H9 (cell line): ENCODE measurements at regions not wholly inside any gene's neighbourhood (a gene's known extent, or its start where the extent isn't known, plus 50 kb on each side); places are given as distances from the start of the nearest gene placed in this dataset.

Experiments
- DNase-seq: peaks from one replicate; pipeline ENCODE4 v3.0.0-alpha.2; 2017
- H2AFZ ChIP-seq: one replicate; pipeline ENCODE4 v1.6.1; 2013; ENCODE audit warnings: mild to moderate bottlenecking, low read length, control low read depth, moderate library complexity
- H2AK5ac ChIP-seq: 2 replicates; pipeline ENCODE4 v1.6.1; 2013; ENCODE audit warnings: low read length, control low read depth, mixed read lengths; ENCODE audit not compliant: insufficient read length
- H2BK120ac ChIP-seq: one replicate; pipeline ENCODE4 v1.6.1; 2013; ENCODE audit warnings: low read depth, mild to moderate bottlenecking, low read length, control low read depth, inconsistent platforms; ENCODE audit not compliant: poor library complexity, severe bottlenecking
- H2BK12ac ChIP-seq: 2 replicates; pipeline ENCODE4 v1.6.1; 2013; ENCODE audit warnings: low read length, control low read depth, mixed read lengths, low read depth; ENCODE audit not compliant: insufficient read length
- H2BK15ac ChIP-seq: 2 replicates; pipeline ENCODE4 v1.6.1; 2013; ENCODE audit warnings: low read depth, low read length, control low read depth
- H2BK20ac ChIP-seq: one replicate; pipeline ENCODE4 v1.6.1; 2013; ENCODE audit warnings: low read depth, mild to moderate bottlenecking, low read length, control low read depth, inconsistent platforms; ENCODE audit not compliant: poor library complexity, severe bottlenecking
- H2BK5ac ChIP-seq: 2 replicates; pipeline ENCODE4 v1.6.1; 2013; ENCODE audit warnings: low read length, control low read depth, mixed read lengths; ENCODE audit not compliant: insufficient read length
- H3K14ac ChIP-seq: 2 replicates; pipeline ENCODE4 v1.6.1; 2013; ENCODE audit warnings: low read length, control low read depth; ENCODE audit not compliant: insufficient read depth
- H3K18ac ChIP-seq: 2 replicates; pipeline ENCODE4 v1.6.1; 2013; ENCODE audit warnings: low read depth, mild to moderate bottlenecking, mixed read lengths, low read length, control low read depth; ENCODE audit not compliant: insufficient read length
- H3K23ac ChIP-seq: 2 replicates; pipeline ENCODE4 v1.6.1; 2013; ENCODE audit warnings: low read length, control low read depth, mixed read lengths, low read depth; ENCODE audit not compliant: insufficient read length
- H3K23me2 ChIP-seq: 2 replicates; pipeline ENCODE4 v1.6.1; 2013; ENCODE audit warnings: low read depth, mild to moderate bottlenecking, mixed read lengths, low read length, control low read depth; ENCODE audit not compliant: insufficient read length, poor library complexity, severe bottlenecking
- H3K27ac ChIP-seq: 2 replicates; pipeline ENCODE4 v1.5.1; 2013; ENCODE audit warnings: low read length, control low read depth, mixed read lengths, low read depth; ENCODE audit not compliant: insufficient read length
- H3K27me3 ChIP-seq: 2 replicates; pipeline ENCODE4 v1.6.1; 2013; ENCODE audit warnings: low read length, control low read depth, inconsistent platforms; ENCODE audit not compliant: insufficient read depth
- H3K4ac ChIP-seq: 2 replicates; pipeline ENCODE4 v1.6.1; 2013; ENCODE audit warnings: low read depth, mild to moderate bottlenecking, control low read depth, inconsistent platforms, low read length, moderate library complexity
- H3K4me1 ChIP-seq: 2 replicates; pipeline ENCODE4 v1.6.1; 2013; ENCODE audit warnings: low read length, control low read depth, inconsistent platforms; ENCODE audit not compliant: insufficient read depth
- H3K4me2 ChIP-seq: 2 replicates; pipeline ENCODE4 v1.6.1; 2013; ENCODE audit warnings: low read length, control low read depth, mixed read lengths; ENCODE audit not compliant: insufficient read length, insufficient read depth
- H3K56ac ChIP-seq: 2 replicates; pipeline ENCODE4 v1.6.1; 2013; ENCODE audit warnings: low read depth, mild to moderate bottlenecking, mixed read lengths, low read length, control low read depth; ENCODE audit not compliant: insufficient read length
- H3K79me1 ChIP-seq: 2 replicates; pipeline ENCODE4 v1.6.1; 2013; ENCODE audit warnings: low read depth, mild to moderate bottlenecking, moderate library complexity, low read length, control low read depth, inconsistent platforms; ENCODE audit not compliant: insufficient read depth, poor library complexity, severe bottlenecking
- H3K79me2 ChIP-seq: 2 replicates; pipeline ENCODE4 v1.6.1; 2013; ENCODE audit warnings: low read length, control low read depth, inconsistent platforms; ENCODE audit not compliant: insufficient read depth
- H3K9ac ChIP-seq: 2 replicates; pipeline ENCODE4 v1.6.1; 2013; ENCODE audit warnings: low read length, control low read depth, mixed read lengths; ENCODE audit not compliant: insufficient read length; ENCODE audit errors: extremely low read depth
- H3K9me3 ChIP-seq: one replicate; pipeline ENCODE4 v1.6.1; 2013; ENCODE audit warnings: low read depth, low read length, inconsistent platforms; ENCODE audit not compliant: control insufficient read depth
- H3T11ph ChIP-seq: one replicate; pipeline ENCODE4 v1.6.1; 2013; ENCODE audit warnings: mild to moderate bottlenecking, low read length, control low read depth, inconsistent platforms
- H4K20me1 ChIP-seq: one replicate; pipeline ENCODE4 v1.6.1; 2013; ENCODE audit not compliant: control insufficient read depth, insufficient read length, insufficient read depth
- H4K5ac ChIP-seq: 2 replicates; pipeline ENCODE4 v1.6.1; 2013; ENCODE audit warnings: low read depth, mild to moderate bottlenecking, mixed read lengths, low read length, control low read depth; ENCODE audit not compliant: insufficient read length
- H4K8ac ChIP-seq: replicated peaks from 2 replicates; pipeline ENCODE4 v1.6.1; 2013; ENCODE audit warnings: low read length, control low read depth, mixed read lengths, low read depth; ENCODE audit not compliant: insufficient read length
- H4K91ac ChIP-seq: 2 replicates; pipeline ENCODE4 v1.6.1; 2013; ENCODE audit warnings: low read depth, mild to moderate bottlenecking, moderate library complexity, mixed read lengths, low read length, control low read depth; ENCODE audit not compliant: insufficient read length
- H3K27ac Mint-ChIP-seq, 3 experiments: 2 replicates in 2 of 3; 3 replicates in 1 of 3; pipeline ENCODE4 v1.8.0; 2020 to 2021; ENCODE audit warnings: mixed read lengths in 3 of 3, mild to moderate bottlenecking in 1 of 3, moderate library complexity in 1 of 3
- H3K27me3 Mint-ChIP-seq: 2 replicates; pipeline ENCODE4 v1.8.0; 2021; ENCODE audit warnings: low read depth, mild to moderate bottlenecking, moderate library complexity, mixed read lengths
- H3K36me3 Mint-ChIP-seq, 3 experiments: 2 replicates in 2 of 3; 3 replicates in 1 of 3; pipeline ENCODE4 v1.8.0; 2020 to 2021; ENCODE audit warnings: low read depth in 3 of 3, mixed read lengths in 3 of 3; ENCODE audit not compliant: insufficient read depth in 1 of 3
- H3K4me1 Mint-ChIP-seq, 2 experiments: 2 replicates each; pipeline ENCODE4 v1.8.0; 2020; ENCODE audit warnings: mixed read lengths in 2 of 2
- H3K4me3 Mint-ChIP-seq, 2 experiments: 2 replicates in 1 of 2; 3 replicates in 1 of 2; pipeline ENCODE4 v1.8.0; 2020 to 2021; ENCODE audit warnings: mild to moderate bottlenecking in 2 of 2, mixed read lengths in 2 of 2, moderate library complexity in 1 of 2
- H3K9me3 Mint-ChIP-seq, 2 experiments: 2 replicates in 1 of 2; 3 replicates in 1 of 2; pipeline ENCODE4 v1.8.0; 2020; ENCODE audit warnings: mild to moderate bottlenecking in 2 of 2, mixed read lengths in 2 of 2, moderate library complexity in 1 of 2
- CTCF ChIP-seq: fragments of 200-600 bp; sonication (generic); conservative IDR thresholded peaks from 3 replicates; pipeline ENCODE4 v1.8.0; 2021; ENCODE audit warnings: antibody characterized with exemption, mild to moderate bottlenecking

- Histone ChIP-seq H2BK120ac (no peak overlapping the region), H3K18ac (no peak overlapping the region), H2AFZ (no peak overlapping the region), H3T11ph (no peak overlapping the region), H3K23ac (no peak overlapping the region), H3K79me1 (no peaks in the 10 kb centered on the region), H3K56ac (no peak overlapping the region), H3K4ac (no peak overlapping the region), H3K9ac (no peak overlapping the region), H4K20me1 (no peaks in the 10 kb centered on the region), H4K5ac (no peak overlapping the region), H3K4me2 (no peak overlapping the region), H3K23me2 (no peaks in the 10 kb centered on the region), H4K91ac (no peak overlapping the region), H2BK15ac (no peak overlapping the region), H3K79me2 (no peaks in the 10 kb centered on the region), H3K14ac (no peak overlapping the region), H3K9me3 (peaks cover 5% of the 10 kb centered on the region), H4K8ac (no peak overlapping the region), H3K4me1 (no peaks in the 10 kb centered on the region), H2BK20ac (no peak overlapping the region), H2AK5ac (no peak overlapping the region), H3K27ac (no peak overlapping the region), H2BK5ac (no peak overlapping the region), H2BK12ac (no peak overlapping the region), H3K27me3 (no peaks in the 10 kb centered on the region)
- H3K4me3 Mint-ChIP-seq = no peak overlapping the region
- peaks cover 2 to 6% of the 10 kb centered on the region in 2 experiments; a peak in 3 of 4 replicates for H3K4me1 Mint-ChIP-seq
- no peak overlapping the region for H3K27ac Mint-ChIP-seq
- peaks cover 2 to 28% (median 18%) of the 10 kb centered on the region in 3 experiments; a peak in 5 of 7 replicates for H3K36me3 Mint-ChIP-seq
- peaks cover 20 to 26% of the 10 kb centered on the region in 2 experiments for H3K9me3 Mint-ChIP-seq
- TF ChIP-seq CTCF = no peak
- H3K27me3 Mint-ChIP-seq = peaks cover 3% of the 10 kb centered on the region
- DNase-seq = no peak
Measured at GRCh38 chr3:166531730-166532129, 694.5 kb upstream of the BCHE start.
